Adipocyte (in vitro differentiated cells): ENCODE measurements at regions not wholly inside any gene's neighbourhood (a gene's known extent, or its start where the extent isn't known, plus 50 kb on each side); places are given as distances from the start of the nearest gene placed in this dataset.

Experiments
- DNase-seq: peaks from one replicate; pipeline ENCODE4 v3.0.0-alpha.2; 2015; ENCODE audit warnings: low read depth
- H3K27me3 ChIP-seq: replicated peaks from 2 replicates; pipeline ENCODE4 v1.7.0; 2013; ENCODE audit warnings: mild to moderate bottlenecking, low read length, moderate library complexity; ENCODE audit not compliant: control insufficient read depth, insufficient read depth
- H3K36me3 ChIP-seq: 2 replicates; pipeline ENCODE4 v1.7.0; 2013; ENCODE audit warnings: low read length, mild to moderate bottlenecking, moderate library complexity; ENCODE audit not compliant: control insufficient read depth, insufficient read depth, severe bottlenecking
- H3K4me1 ChIP-seq: 2 replicates; pipeline ENCODE4 v1.7.0; 2013; ENCODE audit warnings: mild to moderate bottlenecking, low read length, moderate library complexity; ENCODE audit not compliant: control insufficient read depth, insufficient read depth
- H3K4me3 ChIP-seq: 2 replicates; pipeline ENCODE4 v1.7.0; 2013; ENCODE audit warnings: mild to moderate bottlenecking, low read length, moderate library complexity
- H3K9ac ChIP-seq: 2 replicates; pipeline ENCODE4 v1.7.0; 2013; ENCODE audit warnings: mild to moderate bottlenecking, low read length, moderate library complexity
- H3K9me3 ChIP-seq: 2 replicates; pipeline ENCODE4 v1.7.0; 2013; ENCODE audit warnings: mild to moderate bottlenecking, low read length, moderate library complexity; ENCODE audit not compliant: control insufficient read depth

DNA sequence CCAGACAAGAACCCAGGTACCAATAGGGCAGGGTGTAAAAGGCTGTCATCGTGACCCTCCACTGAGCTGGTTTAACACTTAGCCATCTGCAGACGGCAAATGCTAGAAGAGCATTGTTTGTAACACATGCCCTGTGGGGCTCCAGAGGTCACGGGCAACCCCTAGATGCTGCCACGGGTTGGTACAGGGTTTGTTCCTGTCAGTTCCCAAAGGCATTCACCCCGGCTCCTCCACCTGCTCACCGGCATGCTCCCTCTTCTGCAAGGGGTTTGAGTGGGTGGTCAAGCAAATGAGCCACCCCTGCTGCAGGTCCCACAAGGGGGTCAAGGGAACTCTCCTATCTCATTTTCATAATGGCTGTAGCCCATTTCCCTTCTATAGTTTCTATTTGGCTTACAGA, 229.3 kb downstream of the ZPLD1 start:
- Histone ChIP-seq H3K27me3 (peaks cover 30% of the 10 kb centered on the region), H3K9me3 (no peaks in the 10 kb centered on the region), H3K4me1 (no peaks in the 10 kb centered on the region), H3K4me3 (no peak overlapping the region), H3K36me3 (no peaks in the 10 kb centered on the region), H3K9ac (no peak overlapping the region)
- DNase-seq, result no peak

DNA sequence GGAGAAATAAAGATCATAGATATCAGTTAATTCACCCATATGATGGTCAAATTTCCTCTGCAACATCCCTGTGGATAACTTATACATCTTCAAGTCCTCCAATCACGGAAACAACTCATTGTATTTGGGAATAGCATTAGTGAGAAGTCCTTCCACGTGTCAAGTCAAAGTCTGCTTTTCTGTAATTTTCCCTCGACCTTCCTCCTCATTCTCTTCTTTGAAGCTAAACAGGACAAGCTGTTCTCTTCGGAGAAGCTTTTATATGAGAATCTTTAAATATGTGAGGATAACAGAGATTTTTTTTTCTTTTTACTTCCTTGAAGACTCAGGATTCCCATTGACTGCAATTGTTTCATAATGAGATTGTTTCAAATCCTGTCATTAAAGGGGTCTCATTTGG, 230.4 kb downstream of the ZPLD1 start:
- no peaks in the 10 kb centered on the region for H3K9me3 ChIP-seq
- no peaks in the 10 kb centered on the region for H3K36me3 ChIP-seq
- no peak overlapping the region for H3K4me3 ChIP-seq
- H3K27me3 ChIP-seq, result peaks cover 33% of the 10 kb centered on the region
- H3K4me1 ChIP-seq, result no peaks in the 10 kb centered on the region
- no peak overlapping the region for H3K9ac ChIP-seq
- DNase-seq, result no peak

DNA sequence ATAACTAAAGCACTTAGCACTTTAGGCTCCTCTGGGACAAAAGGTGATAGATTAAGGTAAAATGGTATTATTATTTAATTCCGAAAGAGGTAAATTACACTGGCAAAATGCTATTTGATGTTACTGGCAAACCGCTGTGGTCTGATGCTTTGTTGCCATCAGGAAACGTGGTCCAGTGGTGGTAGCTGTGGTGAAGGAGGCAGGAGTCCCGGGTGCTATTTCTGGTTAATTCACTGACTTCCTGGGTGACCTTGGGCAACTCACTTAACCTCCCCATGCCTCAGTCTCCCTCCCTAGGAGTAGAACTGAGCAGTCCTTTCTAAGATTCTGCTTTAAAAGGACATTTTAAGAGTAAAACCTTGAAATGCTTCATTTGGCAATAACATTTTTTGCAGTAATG, 233.4 kb downstream of the ZPLD1 start:
- no peaks in the 10 kb centered on the region for H3K36me3 ChIP-seq
- H3K4me3 ChIP-seq, result no peak overlapping the region
- no peaks in the 10 kb centered on the region for H3K9me3 ChIP-seq
- peaks cover 27% of the 10 kb centered on the region for H3K27me3 ChIP-seq
- H3K4me1 ChIP-seq, result no peaks in the 10 kb centered on the region
- no peak for DNase-seq
- no peak overlapping the region for H3K9ac ChIP-seq

DNA sequence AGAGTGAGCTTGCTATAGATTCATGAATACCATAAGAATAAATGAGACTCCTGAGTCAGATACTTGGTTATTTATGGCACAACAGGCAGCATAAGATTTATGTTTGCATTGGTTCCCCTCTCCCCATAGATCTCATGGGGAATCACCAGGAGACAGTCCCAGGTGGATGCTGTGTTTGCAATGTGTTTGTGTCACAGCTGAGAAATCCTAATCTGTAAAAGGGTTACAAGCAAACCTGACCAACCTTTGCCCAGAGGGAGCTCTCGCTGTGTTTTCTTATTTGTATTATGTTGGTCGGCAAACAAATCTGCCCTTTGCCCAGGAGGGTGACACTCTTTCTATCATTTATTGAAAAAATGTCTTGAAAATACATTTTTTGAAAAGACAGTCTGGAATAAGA, 236.2 kb downstream of the ZPLD1 start:
- Histone ChIP-seq H3K36me3 (no peaks in the 10 kb centered on the region), H3K4me3 (no peak overlapping the region), H3K4me1 (peaks cover 3% of the 10 kb centered on the region), H3K9me3 (no peaks in the 10 kb centered on the region), H3K9ac (no peak overlapping the region), H3K27me3 (peaks cover 30% of the 10 kb centered on the region)
- DNase-seq, result no peak

DNA sequence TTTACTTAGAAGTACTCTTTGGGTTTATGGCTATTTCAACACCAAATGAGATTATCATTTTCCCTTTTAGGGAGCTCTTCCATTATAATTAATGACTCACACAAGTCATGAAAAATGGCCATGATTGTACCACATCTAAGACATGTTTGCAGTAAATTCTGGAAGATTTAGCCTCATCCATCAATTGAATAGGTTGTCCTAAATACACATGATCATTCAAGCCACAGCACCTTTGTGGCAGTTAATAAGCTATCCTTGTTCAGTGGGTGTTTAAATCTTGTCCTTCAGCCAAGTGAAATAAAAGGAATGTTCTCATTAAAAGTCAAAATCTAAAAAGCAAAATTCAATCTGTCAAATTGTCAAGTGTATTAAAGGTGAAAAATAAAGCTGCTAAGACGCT, 237.5 kb downstream of the ZPLD1 start:
- Histone ChIP-seq H3K4me3 (no peak overlapping the region), H3K4me1 (peaks cover 3% of the 10 kb centered on the region), H3K9ac (no peak overlapping the region), H3K27me3 (peaks cover 25% of the 10 kb centered on the region), H3K9me3 (no peaks in the 10 kb centered on the region), H3K36me3 (no peaks in the 10 kb centered on the region)
- DNase-seq, result no peak

DNA sequence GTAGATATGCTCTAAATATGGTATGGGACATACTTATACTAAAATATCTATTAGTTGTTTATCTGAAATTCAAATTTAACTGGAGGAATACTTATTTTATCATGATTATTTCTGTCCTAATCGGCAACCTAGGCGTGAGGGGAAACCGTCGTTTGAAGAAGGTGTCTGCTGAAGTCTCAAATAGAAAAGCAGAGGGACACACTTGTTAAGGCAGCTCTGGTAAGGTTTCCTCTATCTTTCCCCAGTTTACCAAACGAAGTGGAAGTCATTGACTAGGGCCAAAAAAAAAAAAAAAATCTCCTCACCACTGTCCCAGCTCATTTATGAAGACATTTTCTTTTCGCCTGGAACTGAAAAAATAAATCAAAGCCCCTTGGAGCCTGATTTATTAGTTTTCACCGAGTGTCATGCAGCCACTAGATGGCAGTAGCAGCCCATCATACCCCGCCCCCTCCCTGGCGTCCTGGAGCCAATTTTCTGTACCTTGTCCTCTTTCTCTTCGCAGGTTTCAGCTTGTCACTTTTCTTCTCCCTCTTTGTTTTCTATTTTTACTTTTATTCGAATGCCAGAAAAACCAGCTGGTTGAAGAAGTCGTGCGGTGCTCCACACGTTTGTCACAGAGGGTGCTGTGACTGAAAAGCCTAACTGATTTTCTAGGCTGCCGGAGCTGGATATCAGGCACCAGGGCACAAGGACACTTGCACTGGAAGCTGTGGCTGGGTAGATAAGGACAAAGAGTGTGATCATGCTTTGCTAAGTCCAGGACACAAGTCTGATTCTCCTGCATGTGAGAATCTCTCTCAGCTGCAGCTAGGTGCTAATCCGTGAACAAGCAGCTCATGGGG, 238.7 kb downstream of the ZPLD1 start:
- H3K9ac ChIP-seq, result no peak overlapping the region
- H3K4me3 ChIP-seq, result no peak overlapping the region
- no peaks in the 10 kb centered on the region for H3K36me3 ChIP-seq
- peak; percentile 83 for DNase-seq
- peaks cover 15% of the 10 kb centered on the region for H3K27me3 ChIP-seq
- peaks cover 3% of the 10 kb centered on the region for H3K4me1 ChIP-seq
- H3K9me3 ChIP-seq, result no peaks in the 10 kb centered on the region

DNA sequence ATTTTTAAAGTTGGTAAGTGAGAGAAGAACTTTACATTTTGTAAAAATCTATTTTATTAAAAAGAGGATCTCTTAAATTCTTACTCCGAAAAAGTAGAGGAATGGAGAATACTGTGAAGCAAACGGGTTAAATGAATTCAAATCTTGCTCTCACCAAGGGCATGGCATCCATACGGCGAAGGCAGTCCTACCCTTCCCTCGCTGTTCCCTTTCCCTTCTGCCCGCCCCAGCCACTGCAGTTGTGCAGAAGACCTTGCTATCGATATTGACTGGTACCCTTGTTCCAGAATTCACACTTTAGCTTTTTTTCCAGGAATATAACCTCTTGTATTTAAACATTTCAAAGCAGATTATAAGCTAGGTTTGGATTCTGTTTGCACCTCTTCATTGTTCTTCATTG, 239.5 kb downstream of the ZPLD1 start:
- peaks cover 3% of the 10 kb centered on the region for H3K4me1 ChIP-seq

DNA sequence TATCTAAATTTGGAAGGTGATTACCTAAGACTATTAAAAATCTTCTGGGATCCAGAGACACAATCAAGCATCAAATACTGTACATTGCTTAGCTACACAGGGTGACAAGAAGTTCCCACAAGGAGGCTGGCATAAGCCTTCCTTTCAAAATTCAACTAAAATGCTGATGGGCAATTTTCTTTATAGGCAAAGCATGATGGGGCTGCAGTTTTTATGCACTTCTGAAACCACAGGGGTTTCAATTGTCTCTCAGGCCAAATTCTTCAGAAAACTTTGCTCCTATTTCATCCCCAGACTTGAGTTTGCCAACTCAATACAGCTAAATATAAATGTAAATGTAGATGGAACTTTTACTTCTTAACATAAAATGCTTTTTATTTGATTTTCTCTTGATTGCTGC, 241.6 kb downstream of the ZPLD1 start:
- no peak for DNase-seq
- Histone ChIP-seq H3K9ac (no peak overlapping the region), H3K4me3 (no peak overlapping the region), H3K36me3 (no peaks in the 10 kb centered on the region), H3K27me3 (peaks cover 6% of the 10 kb centered on the region), H3K4me1 (peaks cover 3% of the 10 kb centered on the region), H3K9me3 (no peaks in the 10 kb centered on the region)

More for the DNA sequence above, 239.5 kb downstream of the ZPLD1 start:
- Histone ChIP-seq H3K4me3 (no peak overlapping the region), H3K36me3 (no peaks in the 10 kb centered on the region), H3K9me3 (no peaks in the 10 kb centered on the region), H3K27me3 (peaks cover 7% of the 10 kb centered on the region), H3K9ac (no peak overlapping the region)
- DNase-seq, result no peak

DNA sequence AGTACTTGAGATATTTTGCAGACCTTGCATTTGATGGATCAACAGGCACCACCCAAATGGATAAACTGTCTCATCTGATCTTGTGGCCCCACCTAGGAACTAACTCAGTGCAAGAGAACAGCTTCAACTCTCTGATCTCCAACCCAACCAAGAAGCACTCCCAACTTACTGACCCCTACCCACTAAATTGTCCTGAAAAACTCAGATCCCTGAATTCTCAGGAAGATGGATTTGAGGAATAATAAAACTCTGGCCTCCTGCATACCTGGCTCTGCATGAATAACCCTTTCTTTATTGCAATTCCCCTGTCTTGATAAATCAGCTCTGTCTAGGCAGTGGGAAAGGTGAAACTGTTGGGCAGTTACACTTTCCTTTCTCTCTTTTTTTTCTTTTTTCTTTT, 247.9 kb downstream of the ZPLD1 start:
- Histone ChIP-seq H3K9me3 (no peaks in the 10 kb centered on the region), H3K4me1 (no peaks in the 10 kb centered on the region), H3K36me3 (no peaks in the 10 kb centered on the region), H3K4me3 (no peak overlapping the region), H3K9ac (no peak overlapping the region), H3K27me3 (no peaks in the 10 kb centered on the region)
- no peak for DNase-seq

DNA sequence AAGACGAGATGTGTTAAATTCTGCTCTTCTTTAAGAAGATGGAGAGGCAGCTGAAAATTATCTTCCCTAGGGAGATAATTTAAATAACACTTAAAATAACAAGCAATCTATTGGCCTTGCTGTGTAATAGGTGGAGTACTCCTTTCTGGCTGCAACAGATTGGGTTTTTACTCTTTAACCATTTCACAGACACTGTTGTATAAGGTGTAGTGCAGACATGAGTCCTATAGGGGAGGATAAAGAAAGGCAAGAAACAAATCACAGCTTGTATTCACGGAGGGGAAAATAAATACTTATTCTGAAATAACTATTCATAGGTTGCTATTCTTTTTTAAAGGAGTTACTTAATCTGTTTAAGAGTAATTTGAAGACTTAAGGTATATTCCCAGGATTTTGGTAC, 252.0 kb downstream of the ZPLD1 start:
- no peaks in the 10 kb centered on the region for H3K9me3 ChIP-seq
- H3K4me1 ChIP-seq, result no peaks in the 10 kb centered on the region
- no peaks in the 10 kb centered on the region for H3K27me3 ChIP-seq
- no peak overlapping the region for H3K4me3 ChIP-seq
- H3K36me3 ChIP-seq, result no peaks in the 10 kb centered on the region
- no peak overlapping the region for H3K9ac ChIP-seq
- DNase-seq, result no peak

DNA sequence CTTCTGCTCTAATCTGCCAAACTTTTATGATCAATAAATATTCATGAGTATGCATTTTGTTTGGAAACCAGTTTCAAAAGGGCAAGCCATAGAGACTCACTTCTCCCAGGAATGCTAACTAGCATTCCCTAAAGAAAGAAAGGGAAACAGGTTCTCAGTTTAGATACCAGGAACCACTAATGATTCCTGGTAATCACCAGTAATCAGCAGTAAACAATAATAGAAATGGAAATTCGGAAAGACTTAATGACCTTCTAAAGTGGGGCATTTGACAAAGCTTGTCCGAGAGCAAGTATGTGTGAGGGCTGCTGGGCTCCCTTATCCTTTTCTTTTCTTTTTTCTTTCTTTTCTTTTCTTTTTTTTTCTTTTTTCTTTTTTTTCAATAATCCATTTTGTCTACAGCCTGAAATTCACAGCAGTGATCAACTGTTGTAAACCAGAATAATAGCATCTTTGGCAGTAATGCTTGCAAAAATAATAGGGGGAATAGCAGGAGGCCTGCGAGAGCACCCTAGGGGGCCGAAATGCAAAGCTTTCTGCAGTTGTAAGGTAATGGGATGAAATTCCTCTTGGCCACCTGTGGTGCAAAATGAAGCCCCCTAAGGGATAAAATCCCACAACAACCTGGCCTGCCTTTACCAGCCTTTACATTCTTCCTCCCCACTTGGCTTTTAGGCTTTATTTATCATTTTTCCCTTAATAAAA, 253.2 kb downstream of the ZPLD1 start:
- no peaks in the 10 kb centered on the region for H3K27me3 ChIP-seq
- no peaks in the 10 kb centered on the region for H3K4me1 ChIP-seq
- H3K36me3 ChIP-seq, result no peaks in the 10 kb centered on the region
- H3K4me3 ChIP-seq, result no peak overlapping the region
- no peaks in the 10 kb centered on the region for H3K9me3 ChIP-seq
- no peak overlapping the region for H3K9ac ChIP-seq
- DNase-seq, result no peak
